Spleen (tissue), 7 donors: ENCODE measurements at regions not wholly inside any gene's neighbourhood (a gene's known extent, or its start where the extent isn't known, plus 50 kb on each side); places are given as distances from the start of the nearest gene placed in this dataset.

ENCODE experiments used
- CTCF ChIP-seq, 11 experiments: fragments of 200-600 bp in 7 of 11; fragments of 450-650 bp in 4 of 11; sonication (generic) in 4 of 11; IDR thresholded peaks in 8 of 11; conservative IDR thresholded peaks in 3 of 11; 1 replicate in 7 of 11; 2 replicates in 4 of 11; pipeline versions ENCODE4 v1.4.0 to v1.8.0; 2016 to 2021; ENCODE audit warnings: antibody characterized with exemption in 11 of 11, inconsistent platforms in 4 of 11, mild to moderate bottlenecking in 1 of 11
- POLR2A ChIP-seq, 3 donors: fragments of 450-650 bp; IDR thresholded peaks; one replicate each; pipeline ENCODE4 v1.5.1; 2017; ENCODE audit warnings: antibody characterized with exemption in 3 of 3, mild to moderate bottlenecking in 1 of 3
- donor health status: DM: no; HTN: no; CAD: no; lungs with moderate emphysema.
- donor health status: DM: no; HTN: no; CAD: no.
- donor health status: DM: no; HTN: no; CAD: no.

GRCh38 chr22:27153386-27153785 is 496.0 kb downstream of the MIAT start:
- no peak for TF ChIP-seq CTCF (IDR thresholded peaks at IDR 0.05 in 8 of 11, conservative IDR thresholded peaks at IDR 0.05 in 3 of 11)
- TF ChIP-seq POLR2A (IDR thresholded peaks at IDR 0.05) = no peak
